Left ventricle myocardium inferior (tissue), 1 donor: ENCODE measurements at regions not wholly inside any gene's neighbourhood (a gene's known extent, or its start where the extent isn't known, plus 50 kb on each side); places are given as distances from the start of the nearest gene placed in this dataset.

Experiments used
- DNase-seq: peaks from one replicate; pipeline ENCODE4 v3.0.0-alpha.2; 2020
- H3K27ac ChIP-seq: fragments of 200-600 bp; replicated peaks from 2 replicates; pipeline ENCODE4 v1.8.0; 2021
- H3K27me3 ChIP-seq: fragments of 200-600 bp; 2 replicates; pipeline ENCODE4 v1.8.0; 2021; ENCODE audit warnings: low read depth
- H3K36me3 ChIP-seq: fragments of 200-600 bp; 2 replicates; pipeline ENCODE4 v1.8.0; 2021
- H3K4me1 ChIP-seq: fragments of 200-600 bp; 2 replicates; pipeline ENCODE4 v1.8.0; 2021
- H3K4me3 ChIP-seq: fragments of 200-600 bp; 2 replicates; pipeline ENCODE4 v1.8.0; 2021; ENCODE audit warnings: mild to moderate bottlenecking, moderate library complexity
- H3K9me3 ChIP-seq: fragments of 200-600 bp; replicated peaks from 2 replicates; pipeline ENCODE4 v1.8.0; 2021
- intact Hi-C: fragments of 100-400 bp; cut with micrococcal nuclease; formaldehyde crosslinking; loops from one replicate; pipeline ENCODE4 v1.11.0; 2022
- TF ChIP-seq, protein P1 (sequence below): fragments of 200-600 bp; IDR thresholded peaks from 2 replicates; pipeline ENCODE4 v1.8.0; 2021; ENCODE audit warnings: antibody characterized with exemption, mild to moderate bottlenecking, borderline replicate concordance
- donor health status: DM: no; HTN: yes; CAD: no; lungs with severe emphysema.

GRCh38 chr13:73603646-73604045, 530.6 kb downstream of the KLF12 start:
- intact Hi-C loops = no loop called here
- no peak for DNase-seq
- Histone ChIP-seq H3K36me3 (no peaks in the 10 kb centered on the region), H3K4me1 (no peaks in the 10 kb centered on the region), H3K9me3 (peaks cover 19% of the 10 kb centered on the region), H3K4me3 (no peak overlapping the region), H3K27me3 (no peaks in the 10 kb centered on the region), H3K27ac (no peak overlapping the region)
- TF ChIP-seq, protein P1, sequence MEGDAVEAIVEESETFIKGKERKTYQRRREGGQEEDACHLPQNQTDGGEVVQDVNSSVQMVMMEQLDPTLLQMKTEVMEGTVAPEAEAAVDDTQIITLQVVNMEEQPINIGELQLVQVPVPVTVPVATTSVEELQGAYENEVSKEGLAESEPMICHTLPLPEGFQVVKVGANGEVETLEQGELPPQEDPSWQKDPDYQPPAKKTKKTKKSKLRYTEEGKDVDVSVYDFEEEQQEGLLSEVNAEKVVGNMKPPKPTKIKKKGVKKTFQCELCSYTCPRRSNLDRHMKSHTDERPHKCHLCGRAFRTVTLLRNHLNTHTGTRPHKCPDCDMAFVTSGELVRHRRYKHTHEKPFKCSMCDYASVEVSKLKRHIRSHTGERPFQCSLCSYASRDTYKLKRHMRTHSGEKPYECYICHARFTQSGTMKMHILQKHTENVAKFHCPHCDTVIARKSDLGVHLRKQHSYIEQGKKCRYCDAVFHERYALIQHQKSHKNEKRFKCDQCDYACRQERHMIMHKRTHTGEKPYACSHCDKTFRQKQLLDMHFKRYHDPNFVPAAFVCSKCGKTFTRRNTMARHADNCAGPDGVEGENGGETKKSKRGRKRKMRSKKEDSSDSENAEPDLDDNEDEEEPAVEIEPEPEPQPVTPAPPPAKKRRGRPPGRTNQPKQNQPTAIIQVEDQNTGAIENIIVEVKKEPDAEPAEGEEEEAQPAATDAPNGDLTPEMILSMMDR = no peak

- H3K4me3 ChIP-seq = no peak overlapping the region
- TF ChIP-seq, protein P1 = no peak
- H3K9me3 ChIP-seq = peaks cover 19% of the 10 kb centered on the region
- no peaks in the 10 kb centered on the region for H3K36me3 ChIP-seq
- H3K4me1 ChIP-seq = no peaks in the 10 kb centered on the region
- no peaks in the 10 kb centered on the region for H3K27me3 ChIP-seq
- intact Hi-C loops = no loop called here
- DNase-seq = no peak
- no peak overlapping the region for H3K27ac ChIP-seq
Observed at GRCh38 chr13:73602295-73602694, 531.9 kb downstream of the KLF12 start.

- Histone ChIP-seq H3K4me3 (no peak overlapping the region), H3K27me3 (no peaks in the 10 kb centered on the region), H3K9me3 (peaks cover 19% of the 10 kb centered on the region), H3K4me1 (no peaks in the 10 kb centered on the region), H3K27ac (no peak overlapping the region), H3K36me3 (no peaks in the 10 kb centered on the region)
- intact Hi-C loops = no loop called here
- TF ChIP-seq, protein P1 = no peak
- no peak for DNase-seq
Observed at GRCh38 chr13:73601708-73602107, 532.5 kb downstream of the KLF12 start.

GRCh38 chr13:73599232-73600128, 534.7 kb downstream of the KLF12 start:
- intact Hi-C loops = no loop called here
- Histone ChIP-seq H3K4me1 (no peaks in the 10 kb centered on the region), H3K9me3 (peaks cover 16% of the 10 kb centered on the region), H3K4me3 (no peak overlapping the region), H3K36me3 (no peaks in the 10 kb centered on the region), H3K27me3 (no peaks in the 10 kb centered on the region), H3K27ac (no peak overlapping the region)
- no peak for DNase-seq
- TF ChIP-seq, protein P1 = no peak

DNA sequence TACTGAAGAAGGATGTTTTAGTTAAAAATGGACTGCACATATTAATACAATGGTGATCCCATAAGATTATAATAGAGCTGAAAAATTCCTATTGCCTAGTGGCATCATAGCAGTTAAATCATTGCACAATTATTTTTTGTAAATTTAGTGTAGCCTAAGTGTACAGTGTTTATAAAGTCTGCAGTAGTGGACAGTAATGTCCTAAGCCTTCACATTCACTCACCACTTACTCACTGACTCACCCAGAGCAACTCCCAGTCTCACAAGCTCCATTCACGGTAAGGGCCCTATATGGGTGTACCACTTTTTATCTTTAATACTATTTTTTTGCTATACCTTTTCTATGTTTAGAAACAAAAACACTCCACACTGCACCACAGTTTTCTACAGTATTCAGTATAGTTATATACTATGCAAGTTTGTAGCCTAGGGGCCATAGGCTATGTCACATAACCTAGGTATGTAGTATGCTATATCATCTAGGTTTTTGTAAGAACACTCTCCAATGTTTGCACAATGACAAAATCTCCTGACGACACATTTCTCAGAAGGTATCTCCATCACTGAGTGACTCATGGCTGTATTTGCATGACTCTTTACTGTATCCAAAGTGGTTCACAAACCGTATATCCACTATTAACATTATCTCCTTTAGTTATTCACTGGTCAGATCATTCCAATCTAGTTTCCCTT, 536.0 kb downstream of the KLF12 start:
- H3K4me1 ChIP-seq = no peaks in the 10 kb centered on the region
- no peaks in the 10 kb centered on the region for H3K36me3 ChIP-seq
- H3K9me3 ChIP-seq = peaks cover 3% of the 10 kb centered on the region
- intact Hi-C loops = no loop called here
- H3K4me3 ChIP-seq = no peak overlapping the region
- no peaks in the 10 kb centered on the region for H3K27me3 ChIP-seq
- no peak for DNase-seq
- no peak overlapping the region for H3K27ac ChIP-seq
- TF ChIP-seq, protein P1 = no peak
